Fibroblast of lung (primary cell): ENCODE measurements at regions not wholly inside any gene's neighbourhood (a gene's known extent, or its start where the extent isn't known, plus 50 kb on each side); places are given as distances from the start of the nearest gene placed in this dataset.

ENCODE experiments used
- DNase-seq, 2 donors: peaks; one replicate each; pipeline versions ENCODE4 v3.0.0 to v3.0.0-alpha.2; 2010; ENCODE audit warnings: low read depth in 2 of 2
- H2AFZ ChIP-seq: 2 replicates; pipeline ENCODE4 v1.5.1; 2012; ENCODE audit warnings: low read length, control low read depth, inconsistent platforms
- H3K27ac ChIP-seq: 2 replicates; pipeline ENCODE4 v1.5.1; 2011; ENCODE audit warnings: low read length, control low read depth; ENCODE audit not compliant: insufficient read depth
- H3K27me3 ChIP-seq: 2 replicates; pipeline ENCODE4 v1.5.1; 2011; ENCODE audit warnings: mild to moderate bottlenecking, low read length; ENCODE audit not compliant: control insufficient read depth, insufficient read depth
- H3K36me3 ChIP-seq: 2 replicates; pipeline ENCODE4 v1.5.1; 2011; ENCODE audit warnings: low read length; ENCODE audit not compliant: control insufficient read depth, insufficient read depth
- H3K4me1 ChIP-seq: 2 replicates; pipeline ENCODE4 v1.5.1; 2011; ENCODE audit warnings: low read length; ENCODE audit not compliant: control insufficient read depth, insufficient read depth; ENCODE audit errors: extremely low read depth
- H3K4me2 ChIP-seq: 2 replicates; pipeline ENCODE4 v1.5.1; 2011; ENCODE audit warnings: low read length, control low read depth; ENCODE audit not compliant: insufficient read depth; ENCODE audit errors: extremely low read depth
- H3K4me3 ChIP-seq, 4 experiments: fragments of 200-600 bp in 1 of 4; sonication (generic) in 1 of 4; replicated peaks in 1 of 4; 2 replicates each; pipeline ENCODE4 v1.5.1; 2011 to 2016; ENCODE audit warnings: low read length in 4 of 4, low read depth in 3 of 4, mild to moderate bottlenecking in 3 of 4, control low read depth in 2 of 4, inconsistent platforms in 1 of 4, mixed read lengths in 1 of 4; ENCODE audit not compliant: insufficient read depth in 1 of 4; ENCODE audit errors: control extremely low read depth in 1 of 4
- H3K79me2 ChIP-seq: 2 replicates; pipeline ENCODE4 v1.5.1; 2012; ENCODE audit warnings: mild to moderate bottlenecking, low read length, inconsistent platforms; ENCODE audit not compliant: control insufficient read depth, insufficient read depth
- H3K9ac ChIP-seq: 2 replicates; pipeline ENCODE4 v1.5.1; 2011; ENCODE audit warnings: mild to moderate bottlenecking, low read length, control low read depth; ENCODE audit not compliant: insufficient read depth
- H3K9me3 ChIP-seq: 2 replicates; pipeline ENCODE4 v1.5.1; 2012; ENCODE audit warnings: low read depth, low read length; ENCODE audit not compliant: control insufficient read depth, insufficient read depth
- H4K20me1 ChIP-seq: 2 replicates; pipeline ENCODE4 v1.5.1; 2011; ENCODE audit warnings: low read length; ENCODE audit not compliant: control insufficient read depth, insufficient read depth; ENCODE audit errors: extremely low read depth
- CTCF ChIP-seq, 2 donors: IDR thresholded peaks in 1 of 2; conservative IDR thresholded peaks in 1 of 2; 1 replicate in 1 of 2; 2 replicates in 1 of 2; pipeline ENCODE4 v1.5.1; 2011 to 2012; ENCODE audit warnings: low read length in 2 of 2, control low read depth in 1 of 2, inconsistent platforms in 1 of 2, low read depth in 1 of 2, mild to moderate bottlenecking in 1 of 2
- EZH2 ChIP-seq: IDR thresholded peaks from 2 replicates; pipeline ENCODE4 v1.5.1; 2012; ENCODE audit warnings: low read length, control low read depth, mild to moderate bottlenecking; ENCODE audit errors: missing control alignments

- H3K9ac ChIP-seq, result no peak overlapping the region
- H3K4me3 ChIP-seq, result no peak overlapping the region
- H3K4me1 ChIP-seq, result no peaks in the 10 kb centered on the region
- H2AFZ ChIP-seq, result no peak overlapping the region
- H3K4me2 ChIP-seq, result no peak overlapping the region
- H3K36me3 ChIP-seq, result no peaks in the 10 kb centered on the region
- DNase-seq, result no peak
- peaks cover 6% of the 10 kb centered on the region for H3K27me3 ChIP-seq
- no peaks in the 10 kb centered on the region for H4K20me1 ChIP-seq
- H3K27ac ChIP-seq, result no peak overlapping the region
- no peaks in the 10 kb centered on the region for H3K79me2 ChIP-seq
- TF ChIP-seq CTCF (conservative IDR thresholded peaks at IDR 0.05 in 1 of 2, IDR thresholded peaks at IDR 0.05 in 1 of 2; ENCODE audit: low read depth in 1 of 2, low read length in 2 of 2) (no peak), EZH2 (no peak)
- no peaks in the 10 kb centered on the region for H3K9me3 ChIP-seq
These were observed 140.4 kb upstream of the TAB2 start for GRCh38 chr6:149176971-149177667.

GRCh38 chr6:149179431-149179830 lies 138.1 kb upstream of the TAB2 start:
- Histone ChIP-seq H3K27me3 (peaks cover 2% of the 10 kb centered on the region), H2AFZ (no peak overlapping the region), H3K27ac (no peak overlapping the region), H4K20me1 (no peaks in the 10 kb centered on the region), H3K9me3 (no peaks in the 10 kb centered on the region), H3K79me2 (no peaks in the 10 kb centered on the region), H3K4me1 (no peaks in the 10 kb centered on the region), H3K4me2 (no peak overlapping the region), H3K9ac (no peak overlapping the region), H3K36me3 (no peaks in the 10 kb centered on the region), H3K4me3 (no peak overlapping the region)
- TF ChIP-seq CTCF (conservative IDR thresholded peaks at IDR 0.05 in 1 of 2, IDR thresholded peaks at IDR 0.05 in 1 of 2; ENCODE audit: low read depth in 1 of 2, low read length in 2 of 2) (no peak), EZH2 (no peak)
- DNase-seq, result no peak

GRCh38 chr6:149181304-149181703 lies 136.2 kb upstream of the TAB2 start:
- DNase-seq, result no peak
- no peak overlapping the region for H2AFZ ChIP-seq
- TF ChIP-seq CTCF (conservative IDR thresholded peaks at IDR 0.05 in 1 of 2, IDR thresholded peaks at IDR 0.05 in 1 of 2; ENCODE audit: low read depth in 1 of 2, low read length in 2 of 2) (no peak), EZH2 (no peak)
- no peak overlapping the region for H3K27ac ChIP-seq
- no peaks in the 10 kb centered on the region for H3K4me1 ChIP-seq
- H3K27me3 ChIP-seq, result peaks cover 2% of the 10 kb centered on the region
- no peak overlapping the region for H3K9ac ChIP-seq
- no peaks in the 10 kb centered on the region for H3K9me3 ChIP-seq
- no peak overlapping the region for H3K4me3 ChIP-seq
- H3K79me2 ChIP-seq, result no peaks in the 10 kb centered on the region
- no peaks in the 10 kb centered on the region for H3K36me3 ChIP-seq
- no peak overlapping the region for H3K4me2 ChIP-seq
- no peaks in the 10 kb centered on the region for H4K20me1 ChIP-seq
